COLO668 (cell line): ENCODE measurements at regions not wholly inside any gene's neighbourhood (a gene's known extent, or its start where the extent isn't known, plus 50 kb on each side); places are given as distances from the start of the nearest gene placed in this dataset.

ENCODE experiments used
- DNase-seq: peaks from one replicate; lab custom pipeline; 2025; ENCODE audit not compliant: unreplicated experiment; lab: John Stamatoyannopoulos, UW

DNA sequence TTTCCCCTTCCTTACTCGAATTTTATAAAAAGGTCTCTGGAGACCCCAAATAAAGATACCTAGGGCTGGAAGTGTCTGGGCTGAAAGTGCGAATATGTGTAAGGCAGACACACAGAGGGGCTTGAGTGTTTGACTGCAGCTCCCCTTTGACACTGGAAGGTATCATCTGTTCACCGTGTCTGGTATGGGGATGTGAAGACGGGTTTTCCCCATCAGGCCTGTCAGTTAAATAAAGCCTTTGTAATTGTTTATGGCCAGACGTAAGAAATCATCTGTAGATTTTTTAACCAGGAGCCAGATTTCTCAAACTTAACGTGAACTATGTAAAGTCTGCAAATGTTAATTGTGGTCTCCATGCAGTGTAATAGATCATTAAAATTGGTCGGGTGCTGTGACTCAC, 1173.4 kb downstream of the AMY1C start:
- DNase-seq, result no peak

DNA sequence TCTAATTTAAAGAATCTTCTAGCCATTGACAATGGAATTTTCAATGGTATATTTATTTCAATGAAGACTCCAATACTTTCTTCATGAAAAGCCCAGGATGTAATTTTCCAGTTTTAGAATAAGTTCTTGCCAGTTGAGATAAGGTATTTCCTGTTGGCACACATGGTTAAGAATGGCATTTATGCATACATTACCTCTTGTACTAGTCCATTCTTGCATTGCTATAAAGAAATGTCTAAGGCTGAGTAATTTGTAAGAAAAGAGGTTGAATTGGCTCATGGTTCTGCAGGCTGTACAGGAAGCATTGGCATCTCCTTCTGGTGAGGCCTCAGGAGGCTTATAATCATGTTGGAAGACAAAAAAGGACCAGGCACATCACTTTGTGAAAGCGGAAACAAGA, 1179.6 kb downstream of the AMY1C start:
- DNase-seq, result no peak

- DNase-seq, result no peak
Measured at GRCh38 chr1:104932030-104932915, 1182.6 kb downstream of the AMY1C start.

GRCh38 chr1:104932949-104933679, 1183.4 kb downstream of the AMY1C start:
- DNase-seq, result no peak

GRCh38 chr1:104933846-104934245, 1184.1 kb downstream of the AMY1C start:
- no peak for DNase-seq

DNA sequence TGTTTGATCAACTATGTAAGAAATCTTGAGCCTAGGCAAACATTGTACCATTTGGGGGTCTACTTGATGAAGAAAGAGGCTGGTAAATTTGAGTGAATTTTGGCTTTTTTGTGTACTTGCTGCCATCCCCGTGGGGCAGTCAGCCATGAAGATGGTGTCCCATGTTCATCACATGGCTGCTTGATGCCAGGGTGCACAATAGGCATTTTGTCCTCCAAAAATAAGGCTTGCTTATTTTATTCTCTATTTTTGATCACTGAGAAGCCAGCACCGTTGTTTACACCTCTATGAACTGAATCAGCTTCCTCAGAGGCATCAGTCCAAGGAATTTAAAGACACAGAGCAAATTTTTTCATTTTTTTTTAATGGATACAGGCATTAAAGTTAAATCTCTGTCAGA, 1195.7 kb downstream of the AMY1C start:
- DNase-seq, result no peak

DNA sequence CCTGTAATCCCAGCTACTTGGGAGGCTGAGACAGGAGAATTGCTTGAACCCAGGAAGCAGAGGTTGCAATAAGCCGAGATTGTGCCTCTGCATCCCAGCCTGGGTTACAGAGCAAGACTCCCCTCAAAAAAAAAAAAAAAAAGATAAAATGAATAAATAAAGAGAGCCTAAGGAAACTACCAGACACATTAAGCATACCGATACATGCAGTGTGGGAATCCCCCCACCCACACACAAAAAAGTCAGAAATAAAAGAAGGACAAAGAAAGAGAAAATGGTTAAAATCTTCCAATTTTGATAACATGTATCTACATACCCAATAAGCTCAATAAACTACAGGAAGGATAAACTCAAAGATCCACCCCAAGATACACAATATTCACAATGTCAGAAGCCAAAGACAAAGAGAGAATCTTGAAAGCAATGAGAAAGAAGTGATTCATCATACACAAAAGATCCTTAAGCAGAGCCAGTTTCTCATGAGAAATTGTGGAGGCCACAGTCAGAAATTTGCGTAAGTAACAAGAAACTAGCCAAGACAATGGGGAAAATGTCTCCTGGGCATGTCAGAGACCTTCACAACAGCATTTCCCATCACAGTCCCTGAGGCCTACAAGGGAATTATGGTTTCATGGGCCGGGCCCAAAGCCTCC, 1197.0 kb downstream of the AMY1C start:
- DNase-seq, result no peak

GRCh38 chr1:104953555-104953954, 1203.9 kb downstream of the AMY1C start:
- DNase-seq, result no peak

DNA sequence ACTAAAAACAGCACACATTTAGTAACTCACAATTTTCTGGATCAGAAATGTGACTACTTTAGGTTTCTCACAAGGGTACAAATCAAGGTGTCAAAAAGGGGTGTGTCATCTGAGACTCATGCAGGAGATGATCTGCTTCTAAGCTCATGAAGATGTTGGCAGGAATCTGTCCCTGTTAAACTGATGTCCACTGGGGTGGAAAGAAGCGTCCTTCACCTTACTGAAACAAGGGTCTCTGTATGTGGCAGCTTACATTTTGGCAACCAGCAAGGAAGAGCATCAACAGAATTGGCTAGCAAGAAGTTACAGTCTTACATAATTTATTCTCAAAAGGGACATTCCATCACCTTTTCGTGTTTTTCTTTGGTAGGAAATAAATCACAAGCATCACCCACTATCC, 1223.8 kb downstream of the AMY1C start:
- no peak for DNase-seq

DNA sequence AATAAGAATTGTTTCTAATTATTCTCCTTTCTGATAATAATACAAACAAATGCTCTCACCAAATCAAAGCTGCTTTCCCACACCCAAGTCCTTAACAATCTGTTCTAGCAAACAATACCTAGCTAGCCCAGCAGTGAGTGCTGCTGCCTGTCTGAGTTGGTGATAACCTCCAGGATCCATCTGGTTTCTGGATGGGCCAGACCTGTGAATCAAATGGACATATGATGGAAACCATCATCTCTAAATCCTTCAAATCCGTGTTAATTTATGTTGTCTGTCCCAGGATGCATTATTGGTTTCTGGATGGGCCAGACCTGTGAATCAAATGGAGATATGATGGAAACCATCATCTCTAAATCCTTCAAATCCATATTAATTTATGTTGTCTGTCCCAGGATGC, 1230.0 kb downstream of the AMY1C start:
- DNase-seq, result no peak

DNA sequence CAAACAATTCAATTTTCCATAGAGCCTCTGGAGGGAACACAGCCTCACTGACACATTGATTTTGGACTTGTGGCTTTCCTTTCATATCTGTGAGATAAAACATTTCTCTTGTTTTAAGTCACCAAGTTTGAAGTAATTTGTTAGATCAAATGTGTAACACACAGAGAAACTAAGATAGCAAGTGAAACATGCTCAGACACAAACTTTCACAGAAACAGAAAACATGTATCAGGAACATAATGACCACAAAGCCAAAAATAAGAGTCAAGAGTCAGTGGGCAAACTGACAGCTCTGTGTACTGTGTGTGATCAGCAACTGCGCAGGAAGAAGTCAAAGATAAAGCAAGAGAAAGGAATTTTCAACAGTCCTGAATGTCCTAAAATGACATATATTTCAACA, 1237.5 kb downstream of the AMY1C start:
- no peak for DNase-seq

GRCh38 chr1:104989012-104989411, 1239.3 kb downstream of the AMY1C start:
- no peak for DNase-seq

GRCh38 chr1:104991702-104992101, 1242.0 kb downstream of the AMY1C start:
- peak; percentile 23 for DNase-seq

DNA sequence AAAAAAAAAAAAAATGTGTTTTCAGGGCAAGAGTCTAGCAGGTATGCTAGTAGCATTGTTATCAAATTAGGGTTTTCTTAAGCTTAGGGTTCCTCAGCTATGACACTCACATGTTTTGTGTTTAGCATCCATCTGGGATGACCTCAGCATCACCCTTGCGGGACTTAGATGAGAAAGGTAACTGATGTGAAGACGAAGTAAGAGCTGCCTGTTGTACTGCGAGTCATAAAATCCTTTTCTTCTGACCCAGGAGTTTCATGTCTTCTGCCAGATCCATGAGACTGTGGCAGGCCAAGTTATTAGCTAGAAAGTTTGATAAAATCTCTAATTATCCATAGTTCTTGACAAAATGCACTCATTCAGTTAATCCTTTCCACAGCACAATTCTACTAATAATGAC, 1251.1 kb downstream of the AMY1C start:
- no peak for DNase-seq

- DNase-seq, result no peak
Measured at GRCh38 chr1:105004515-105004914, 1254.8 kb downstream of the AMY1C start.

- no peak for DNase-seq
Measured at GRCh38 chr1:105005594-105006195, 1256.0 kb downstream of the AMY1C start.

GRCh38 chr1:105017587-105017986, 1267.9 kb downstream of the AMY1C start:
- DNase-seq, result no peak

GRCh38 chr1:105023719-105024118, 1274.0 kb downstream of the AMY1C start:
- no peak for DNase-seq

GRCh38 chr1:105027838-105028471, 1278.3 kb downstream of the AMY1C start:
- DNase-seq, result no peak

DNA sequence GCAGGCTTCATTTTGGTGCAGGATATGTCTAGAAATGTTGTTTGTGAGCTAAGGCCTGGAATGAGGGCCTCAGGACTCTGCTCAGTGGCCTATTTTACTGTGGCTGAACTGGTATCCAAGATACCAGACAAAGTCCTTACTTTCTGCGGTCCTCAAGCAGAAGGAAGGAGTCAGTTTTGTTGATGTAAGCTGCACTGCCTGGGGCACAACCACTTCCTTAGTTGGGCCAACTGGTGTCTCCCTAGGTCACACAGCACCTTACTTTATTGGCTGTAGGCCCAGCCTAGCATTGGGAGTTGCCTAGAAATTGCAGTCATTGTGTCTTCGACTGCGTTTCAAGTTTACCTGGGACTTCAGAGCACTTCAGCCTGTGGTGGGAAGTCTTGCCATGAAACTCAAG, 1322.7 kb downstream of the AMY1C start:
- no peak for DNase-seq

GRCh38 chr1:105072850-105073249, 1323.2 kb downstream of the AMY1C start:
- DNase-seq, result no peak
